Liver (tissue), 8 donors: ENCODE measurements at regions not wholly inside any gene's neighbourhood (a gene's known extent, or its start where the extent isn't known, plus 50 kb on each side); places are given as distances from the start of the nearest gene placed in this dataset.

Source experiments
- DNase-seq: peaks from one replicate; pipeline ENCODE4 v3.0.0-alpha.2; 2017; ENCODE audit warnings: low spot score
- H3K27ac ChIP-seq, 2 donors: one replicate each; pipeline ENCODE4 v1.7.0; 2013; ENCODE audit warnings: inconsistent platforms in 2 of 2, low read length in 2 of 2, control low read depth in 1 of 2, low read depth in 1 of 2, mild to moderate bottlenecking in 1 of 2
- H3K27me3 ChIP-seq, 4 donors: one replicate each; pipeline versions ENCODE4 v1.6.1 to v1.7.0; 2013; ENCODE audit warnings: low read length in 3 of 4, inconsistent platforms in 1 of 4, mild to moderate bottlenecking in 1 of 4, moderate library complexity in 1 of 4; ENCODE audit not compliant: control insufficient read depth in 4 of 4, insufficient read depth in 4 of 4
- H3K36me3 ChIP-seq, 4 donors: one replicate each; pipeline versions ENCODE4 v1.6.1 to v1.7.0; 2013; ENCODE audit warnings: low read length in 3 of 4, mild to moderate bottlenecking in 3 of 4, low read depth in 1 of 4, moderate library complexity in 1 of 4; ENCODE audit not compliant: control insufficient read depth in 4 of 4, insufficient read depth in 3 of 4
- H3K4me1 ChIP-seq, 4 donors: one replicate each; pipeline versions ENCODE4 v1.6.1 to v1.7.0; 2013; ENCODE audit warnings: low read length in 3 of 4, mild to moderate bottlenecking in 3 of 4, moderate library complexity in 1 of 4; ENCODE audit not compliant: control insufficient read depth in 4 of 4, insufficient read depth in 4 of 4
- H3K4me3 ChIP-seq, 3 donors: one replicate each; pipeline versions ENCODE4 v1.6.1 to v1.7.0; 2013; ENCODE audit warnings: low read length in 3 of 3, control low read depth in 1 of 3, low read depth in 1 of 3, mild to moderate bottlenecking in 1 of 3
- H3K9ac ChIP-seq, 2 donors: one replicate each; pipeline ENCODE4 v1.7.0; 2013; ENCODE audit warnings: low read length in 2 of 2, mild to moderate bottlenecking in 2 of 2, moderate library complexity in 2 of 2, control low read depth in 1 of 2, low read depth in 1 of 2
- H3K9me3 ChIP-seq, 4 donors: one replicate each; pipeline versions ENCODE4 v1.6.1 to v1.7.0; 2013; ENCODE audit warnings: low read length in 3 of 4; ENCODE audit not compliant: control insufficient read depth in 4 of 4
- ATF3 ChIP-seq: IDR thresholded peaks from 2 replicates; pipeline ENCODE4 v1.6.1; 2016; ENCODE audit warnings: antibody characterized with exemption
- CTCF ChIP-seq: fragments of 150-350 bp; IDR thresholded peaks from 2 replicates; pipeline ENCODE4 v1.5.1; 2017; ENCODE audit warnings: improper control_type of control experiment, low read depth, low read length; ENCODE audit not compliant: missing input control
- EGR1 ChIP-seq, 2 donors: IDR thresholded peaks; 2 replicates each; pipeline ENCODE4 v1.6.1; 2016 to 2018; ENCODE audit warnings: antibody characterized with exemption in 2 of 2, low read depth in 2 of 2
- FOXA1 ChIP-seq: IDR thresholded peaks from 2 replicates; pipeline ENCODE4 v1.6.1; 2016; ENCODE audit warnings: antibody characterized with exemption
- FOXA2 ChIP-seq: IDR thresholded peaks from 2 replicates; pipeline ENCODE4 v1.6.1; 2016; ENCODE audit warnings: antibody characterized with exemption
- GABPA ChIP-seq, 2 donors: IDR thresholded peaks in 1 of 2; conservative IDR thresholded peaks in 1 of 2; 2 replicates each; pipeline ENCODE4 v1.6.1; 2016; ENCODE audit warnings: antibody characterized with exemption in 2 of 2, mild to moderate bottlenecking in 1 of 2, moderate library complexity in 1 of 2
- HNF4A ChIP-seq, 2 donors: conservative IDR thresholded peaks; 2 replicates each; pipeline ENCODE4 v1.6.1; 2016; ENCODE audit warnings: antibody characterized with exemption in 2 of 2, mild to moderate bottlenecking in 2 of 2
- HNF4G ChIP-seq: IDR thresholded peaks from 2 replicates; pipeline ENCODE4 v1.6.1; 2016; ENCODE audit warnings: antibody characterized with exemption
- JUND ChIP-seq, 2 donors: IDR thresholded peaks; 2 replicates each; pipeline ENCODE4 v1.6.1; 2016; ENCODE audit warnings: antibody characterized with exemption in 2 of 2
- NR2F2 ChIP-seq: IDR thresholded peaks from 2 replicates; pipeline ENCODE4 v1.6.1; 2016; ENCODE audit warnings: antibody characterized with exemption
- RAD21 ChIP-seq, 2 donors: IDR thresholded peaks; 2 replicates each; pipeline ENCODE4 v1.6.1; 2016; ENCODE audit warnings: antibody characterized with exemption in 2 of 2, mild to moderate bottlenecking in 2 of 2
- REST ChIP-seq: IDR thresholded peaks from 2 replicates; pipeline ENCODE4 v1.6.1; 2016; ENCODE audit warnings: antibody characterized with exemption, mild to moderate bottlenecking
- RXRA ChIP-seq, 2 donors: IDR thresholded peaks; 2 replicates each; pipeline ENCODE4 v1.6.1; 2017 to 2018; ENCODE audit warnings: antibody characterized with exemption in 2 of 2, mild to moderate bottlenecking in 1 of 2
- SP1 ChIP-seq: IDR thresholded peaks from 2 replicates; pipeline ENCODE4 v1.6.1; 2018; ENCODE audit warnings: antibody characterized with exemption, mild to moderate bottlenecking
- TAF1 ChIP-seq: conservative IDR thresholded peaks from 2 replicates; pipeline ENCODE4 v1.6.1; 2016; ENCODE audit warnings: antibody characterized with exemption, mild to moderate bottlenecking
- YY1 ChIP-seq: IDR thresholded peaks from 2 replicates; pipeline ENCODE4 v1.6.1; 2016; ENCODE audit warnings: antibody characterized with exemption, mild to moderate bottlenecking
- ZBTB33 ChIP-seq: IDR thresholded peaks from 2 replicates; pipeline ENCODE4 v1.6.1; 2016; ENCODE audit warnings: antibody characterized with exemption
- WGBS: extraction: QIAGEN DNeasy Blood & Tissue Kit; methylation state at CpG from one replicate; pipeline ENCODE4 v1.1.7; 2013; 5-methylcytosine and 5-hydroxymethylcytosine counted together
- donor health status: healthy.
- donor health status: healthy.
- donor health status: healthy.
- donor health status: healthy.
- donor health status: healthy.

- WGBS: 40% methylated on average over 3 of the region's 3 CpGs
- no peak for DNase-seq
- H3K36me3 ChIP-seq: no peaks in the 10 kb centered on the region
- H3K27ac ChIP-seq: no peak overlapping the region
- no peak overlapping the region for H3K4me3 ChIP-seq
- H3K9ac ChIP-seq: no peak overlapping the region
- no peaks in the 10 kb centered on the region for H3K4me1 ChIP-seq
- no peak for TF ChIP-seq ZBTB33
- TF ChIP-seq TAF1: no peak
- TF ChIP-seq NR2F2: no peak
- TF ChIP-seq RAD21 (IDR thresholded peaks at IDR 0.05): peak; percentile 71 to 76
- TF ChIP-seq GABPA (IDR thresholded peaks at IDR 0.05 in 1 of 2, conservative IDR thresholded peaks at IDR 0.05 in 1 of 2): no peak
- no peak for TF ChIP-seq ATF3
- TF ChIP-seq REST: no peak
- peak; percentile 50 for TF ChIP-seq CTCF
- no peak for TF ChIP-seq FOXA2
- TF ChIP-seq FOXA1: no peak
- TF ChIP-seq JUND (IDR thresholded peaks at IDR 0.05): no peak
- TF ChIP-seq HNF4G: no peak
- TF ChIP-seq RXRA (IDR thresholded peaks at IDR 0.05): no peak
- TF ChIP-seq HNF4A (conservative IDR thresholded peaks at IDR 0.05): no peak
- TF ChIP-seq YY1: no peak
- TF ChIP-seq EGR1 (IDR thresholded peaks at IDR 0.05; ENCODE audit: low read depth in 2 of 2): no peak
- TF ChIP-seq SP1: no peak
- H3K27me3 ChIP-seq: no peaks in the 10 kb centered on the region
- H3K9me3 ChIP-seq: no peaks in the 10 kb centered on the region
Measured at GRCh38 chr6:33967966-33968724, 164.3 kb upstream of the MLN start.
